Mononuclear cell (primary cell): ENCODE measurements at regions not wholly inside any gene's neighbourhood (a gene's known extent, or its start where the extent isn't known, plus 50 kb on each side); places are given as distances from the start of the nearest gene placed in this dataset.

Experiments
- H3K27me3 ChIP-seq: 2 replicates; pipeline ENCODE4 v1.6.0; 2011; ENCODE audit warnings: low read length, control low read depth; ENCODE audit not compliant: insufficient read depth
- H3K4me1 ChIP-seq: 2 replicates; pipeline ENCODE4 v1.5.1; 2011; ENCODE audit warnings: mild to moderate bottlenecking, low read length, control low read depth; ENCODE audit not compliant: insufficient read depth
- H3K4me3 ChIP-seq: 2 replicates; pipeline ENCODE4 v1.5.1; 2011; ENCODE audit warnings: mild to moderate bottlenecking, low read length, moderate library complexity
- H3K9me3 ChIP-seq: 2 replicates; pipeline ENCODE4 v1.5.1; 2011; ENCODE audit warnings: low read depth, mild to moderate bottlenecking, control low read depth, low read length

DNA sequence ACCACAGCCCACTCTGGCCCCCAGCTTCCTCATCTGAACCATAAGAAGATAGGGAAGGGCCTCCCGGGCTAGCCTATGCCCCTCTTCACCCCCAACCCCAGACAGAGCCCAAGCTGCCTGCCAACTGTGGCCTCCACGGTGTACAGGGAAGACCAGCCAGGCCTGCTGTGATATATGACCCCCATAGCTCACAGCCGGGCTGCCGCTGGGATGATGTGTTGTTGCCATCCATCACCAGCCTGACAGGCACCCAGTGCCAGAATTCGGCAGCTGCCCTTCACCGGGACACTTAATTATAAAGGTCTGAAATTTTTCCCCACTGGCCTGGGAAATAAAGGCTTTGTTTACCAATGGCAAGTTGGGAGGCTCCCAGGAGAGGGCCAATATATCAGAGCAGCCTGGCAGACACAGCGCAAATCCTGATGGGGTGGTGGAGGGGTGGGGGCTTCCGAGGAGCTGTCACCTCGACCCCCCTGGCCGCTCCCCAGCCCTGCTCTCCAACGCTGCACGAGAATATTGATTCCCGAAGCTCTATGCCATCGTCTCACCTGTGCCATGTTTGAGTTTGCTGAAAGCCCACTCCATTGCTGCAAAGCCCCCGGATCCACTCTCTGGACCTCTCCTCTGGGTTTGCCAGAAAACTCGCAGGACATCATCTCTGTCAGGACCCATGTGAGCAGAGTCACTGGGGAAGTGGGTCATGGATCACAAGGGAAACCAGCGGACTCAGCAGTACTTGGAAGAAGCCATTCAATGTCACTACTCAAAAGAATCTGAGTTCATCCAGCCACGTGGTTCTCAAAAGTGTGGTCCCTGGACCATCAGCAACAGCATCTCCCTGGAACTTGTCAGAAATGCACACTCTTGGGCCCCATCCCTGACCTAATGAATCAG is 296.9 kb downstream of the MN1 start:
- no peaks in the 10 kb centered on the region for H3K4me1 ChIP-seq
- no peak overlapping the region for H3K4me3 ChIP-seq

DNA sequence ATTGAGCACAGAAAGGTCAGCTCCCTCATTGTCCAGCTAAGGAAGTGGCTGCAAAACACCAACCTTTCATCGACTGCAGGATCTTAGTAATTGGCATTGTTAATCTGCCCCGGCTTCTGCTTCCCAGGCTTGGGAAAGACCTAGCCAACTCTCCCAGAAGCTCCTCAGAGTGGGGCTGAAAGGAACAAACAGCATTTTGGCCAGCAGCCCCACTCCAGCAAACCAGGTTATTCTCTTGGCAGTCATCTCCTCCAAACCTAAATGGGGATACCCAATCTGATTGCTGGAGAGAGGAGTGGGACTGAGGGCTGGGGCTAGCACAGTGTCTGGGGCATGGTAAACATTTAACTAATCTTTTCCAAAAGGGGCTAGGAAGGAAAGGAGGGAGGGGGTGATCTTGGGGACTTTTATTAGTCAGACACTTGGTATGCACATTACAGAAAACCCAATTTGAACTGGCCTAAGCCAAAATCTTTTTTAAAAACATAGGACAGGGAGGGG is 294.4 kb downstream of the MN1 start:
- Histone ChIP-seq H3K27me3 (no peaks in the 10 kb centered on the region), H3K4me1 (no peaks in the 10 kb centered on the region), H3K4me3 (no peak overlapping the region), H3K9me3 (no peaks in the 10 kb centered on the region)

More for the DNA sequence above, 296.9 kb downstream of the MN1 start:
- no peaks in the 10 kb centered on the region for H3K27me3 ChIP-seq
- H3K9me3 ChIP-seq: no peaks in the 10 kb centered on the region

DNA sequence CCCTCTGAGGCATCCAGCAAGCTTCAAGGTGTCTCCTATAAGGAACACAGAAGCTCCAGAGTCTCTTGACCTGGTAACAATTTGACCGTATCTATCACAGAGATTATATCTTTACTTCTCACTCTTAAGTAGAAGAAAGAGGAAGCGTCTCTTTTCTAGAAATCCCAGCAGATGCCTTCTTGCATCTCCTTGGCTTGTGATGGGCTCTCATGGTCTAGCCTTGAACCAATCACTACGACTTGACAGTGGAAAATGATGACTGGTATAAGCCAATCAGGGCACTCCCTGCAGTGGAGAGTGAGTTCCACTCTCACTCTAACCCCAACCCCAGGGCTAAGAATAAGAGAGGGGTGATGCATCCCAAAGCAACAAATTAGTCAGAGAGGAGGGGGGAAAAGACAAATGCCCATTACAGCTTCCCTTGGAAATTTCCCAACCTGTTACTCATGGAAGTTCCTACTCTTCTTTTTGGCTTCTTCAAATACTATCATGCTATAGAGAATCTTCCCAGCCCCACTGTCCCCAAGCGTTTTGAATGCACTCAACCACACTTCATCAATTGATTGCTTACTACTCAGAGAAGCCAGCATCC is 293.5 kb downstream of the MN1 start:
- Histone ChIP-seq H3K4me3 (no peak overlapping the region), H3K9me3 (no peaks in the 10 kb centered on the region), H3K4me1 (no peaks in the 10 kb centered on the region), H3K27me3 (no peaks in the 10 kb centered on the region)

DNA sequence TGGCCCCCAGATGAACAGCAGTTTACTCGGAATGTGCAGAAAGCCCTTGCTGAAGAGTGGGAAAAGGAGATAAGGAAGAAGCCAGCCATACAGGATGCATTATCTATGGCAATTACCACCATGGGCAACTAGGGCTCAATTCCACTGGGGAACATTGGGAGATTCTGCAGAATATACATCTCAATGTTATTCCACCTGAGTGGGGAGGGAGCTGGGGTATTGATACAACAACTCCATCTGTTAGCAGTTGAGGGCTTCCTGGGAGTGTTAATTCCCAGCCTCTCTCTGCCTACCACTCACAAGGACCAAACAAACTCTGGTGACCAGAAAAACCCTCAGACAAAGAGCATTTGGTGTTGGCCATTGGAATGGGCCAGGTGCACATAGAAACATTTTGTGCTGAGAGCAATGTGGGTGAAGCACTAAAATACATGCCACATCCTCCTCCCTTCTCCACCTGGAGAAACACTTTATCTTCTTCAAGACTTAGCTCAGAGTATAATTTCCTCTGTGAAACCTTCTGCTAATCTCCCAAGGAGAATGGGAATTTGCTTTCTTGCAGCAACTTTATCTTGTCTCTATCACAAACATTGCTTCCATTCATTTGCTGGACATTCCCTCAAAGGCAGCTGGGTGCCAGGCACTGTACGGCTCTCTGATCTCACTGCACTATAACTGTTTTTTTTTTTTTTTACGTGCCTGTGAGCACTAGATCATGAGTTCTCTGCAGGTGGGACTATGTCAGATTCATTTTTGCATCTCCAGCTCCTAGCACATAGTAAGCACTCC is 292.2 kb downstream of the MN1 start:
- no peaks in the 10 kb centered on the region for H3K27me3 ChIP-seq
- H3K9me3 ChIP-seq: no peaks in the 10 kb centered on the region
- H3K4me3 ChIP-seq: no peak overlapping the region
- no peaks in the 10 kb centered on the region for H3K4me1 ChIP-seq

DNA sequence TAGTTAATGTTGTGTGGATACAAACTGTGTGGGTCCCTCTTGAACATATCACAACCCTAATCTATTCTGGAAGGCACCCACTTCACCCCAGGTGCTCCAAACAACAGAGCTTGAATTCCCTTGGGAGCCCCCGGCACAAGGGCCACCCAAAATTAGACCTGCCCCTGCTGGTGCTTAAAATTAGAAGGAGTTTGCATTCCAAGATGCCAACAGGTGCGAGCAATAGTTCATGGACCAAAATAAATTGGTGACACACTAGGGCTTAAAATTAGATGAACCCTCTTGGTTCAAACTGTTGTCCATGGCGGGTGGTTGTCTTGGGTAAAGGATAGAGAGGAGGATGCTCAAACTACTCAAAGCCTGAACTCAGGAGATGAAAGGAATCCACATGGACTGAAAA is 291.5 kb downstream of the MN1 start:
- H3K4me1 ChIP-seq: no peaks in the 10 kb centered on the region
- no peaks in the 10 kb centered on the region for H3K27me3 ChIP-seq
- H3K4me3 ChIP-seq: no peak overlapping the region
- no peaks in the 10 kb centered on the region for H3K9me3 ChIP-seq

DNA sequence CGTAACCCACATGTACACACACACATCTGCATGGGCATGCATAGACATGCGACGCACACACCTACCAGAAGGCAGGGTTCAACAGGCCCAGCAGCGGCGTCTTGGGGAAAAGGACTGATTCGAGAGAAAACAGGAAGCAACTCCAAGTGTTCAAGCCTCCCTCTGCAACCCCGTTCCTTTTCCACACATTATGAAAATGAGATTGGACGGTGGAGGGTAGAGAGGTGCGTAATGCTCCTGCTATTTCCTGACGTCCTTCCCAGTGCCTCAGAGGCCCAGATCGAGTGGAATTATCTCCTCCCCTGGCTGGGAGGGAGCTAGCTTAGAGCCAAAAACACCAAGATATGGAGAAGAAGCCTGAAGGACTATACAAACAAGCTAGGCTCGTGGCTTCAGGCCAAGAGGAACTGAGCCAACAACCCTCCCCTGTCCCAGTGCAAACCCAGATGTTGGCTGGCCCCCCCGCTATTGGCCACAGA is 289.2 kb downstream of the MN1 start:
- Histone ChIP-seq H3K4me3 (no peak overlapping the region), H3K27me3 (no peaks in the 10 kb centered on the region), H3K9me3 (no peaks in the 10 kb centered on the region), H3K4me1 (no peaks in the 10 kb centered on the region)

DNA sequence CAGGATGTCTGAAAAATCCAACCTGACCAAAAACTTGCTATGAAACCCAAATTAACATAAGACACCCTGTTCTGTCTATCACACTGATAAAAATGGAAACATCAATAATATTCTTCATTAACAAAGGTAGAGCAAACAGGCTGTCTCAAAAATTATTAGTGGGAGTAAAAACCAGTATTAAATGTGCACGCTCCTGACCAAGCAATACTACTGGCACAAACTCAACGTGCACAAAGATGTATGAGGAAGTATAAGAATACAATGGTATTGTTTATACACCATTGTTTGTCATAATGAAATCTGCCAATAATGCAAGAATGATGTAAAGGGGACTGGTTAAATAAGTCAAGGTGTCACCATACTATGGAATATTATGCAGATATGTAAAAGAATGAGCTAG is 288.5 kb downstream of the MN1 start:
- no peaks in the 10 kb centered on the region for H3K4me1 ChIP-seq
- H3K9me3 ChIP-seq: no peaks in the 10 kb centered on the region
- no peak overlapping the region for H3K4me3 ChIP-seq
- H3K27me3 ChIP-seq: no peaks in the 10 kb centered on the region

DNA sequence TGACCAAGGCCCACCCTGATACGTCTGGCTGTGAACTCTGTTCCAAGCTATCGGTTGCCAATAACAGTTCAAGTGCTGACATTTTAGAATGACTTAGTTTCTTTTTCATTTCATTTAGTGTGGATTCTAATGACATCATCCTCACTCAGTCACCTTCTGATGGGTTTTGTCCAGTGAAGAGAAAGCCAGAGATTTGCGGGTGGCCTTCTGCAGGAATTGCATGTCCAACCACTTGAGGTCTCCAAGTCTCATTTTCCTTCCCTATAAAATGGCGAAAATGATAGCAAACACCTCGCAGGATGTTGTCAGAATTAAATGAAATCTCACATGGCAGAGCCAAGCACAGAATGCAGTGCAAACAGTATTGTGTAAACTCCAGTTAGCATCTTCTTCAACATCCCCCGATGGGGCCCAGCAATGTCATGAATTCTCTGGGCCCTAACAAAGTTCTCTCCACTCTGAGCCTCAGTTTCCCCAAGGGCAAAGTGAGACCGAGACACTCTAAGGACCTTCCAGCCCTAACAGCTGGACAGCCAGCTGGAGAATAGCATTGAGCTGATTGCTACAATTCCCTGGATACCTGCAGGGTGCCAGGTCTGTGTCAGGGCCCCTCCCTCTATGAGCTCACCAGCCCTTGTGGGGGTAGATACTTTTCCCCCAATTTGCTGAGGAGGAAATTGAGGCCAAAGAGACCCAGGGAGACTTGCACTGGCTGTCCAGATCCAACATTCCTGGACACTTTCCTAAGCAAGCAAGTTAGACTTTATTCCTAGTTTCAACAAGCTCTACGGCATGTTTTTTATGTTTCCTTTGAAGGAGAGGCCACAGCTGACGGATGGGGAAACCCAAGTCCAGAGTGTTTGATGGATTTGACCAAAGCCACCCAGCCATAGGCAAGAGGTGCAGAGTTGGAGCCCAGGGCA is 286.7 kb downstream of the MN1 start:
- H3K4me1 ChIP-seq: no peaks in the 10 kb centered on the region
- H3K4me3 ChIP-seq: no peak overlapping the region
- H3K27me3 ChIP-seq: no peaks in the 10 kb centered on the region

DNA sequence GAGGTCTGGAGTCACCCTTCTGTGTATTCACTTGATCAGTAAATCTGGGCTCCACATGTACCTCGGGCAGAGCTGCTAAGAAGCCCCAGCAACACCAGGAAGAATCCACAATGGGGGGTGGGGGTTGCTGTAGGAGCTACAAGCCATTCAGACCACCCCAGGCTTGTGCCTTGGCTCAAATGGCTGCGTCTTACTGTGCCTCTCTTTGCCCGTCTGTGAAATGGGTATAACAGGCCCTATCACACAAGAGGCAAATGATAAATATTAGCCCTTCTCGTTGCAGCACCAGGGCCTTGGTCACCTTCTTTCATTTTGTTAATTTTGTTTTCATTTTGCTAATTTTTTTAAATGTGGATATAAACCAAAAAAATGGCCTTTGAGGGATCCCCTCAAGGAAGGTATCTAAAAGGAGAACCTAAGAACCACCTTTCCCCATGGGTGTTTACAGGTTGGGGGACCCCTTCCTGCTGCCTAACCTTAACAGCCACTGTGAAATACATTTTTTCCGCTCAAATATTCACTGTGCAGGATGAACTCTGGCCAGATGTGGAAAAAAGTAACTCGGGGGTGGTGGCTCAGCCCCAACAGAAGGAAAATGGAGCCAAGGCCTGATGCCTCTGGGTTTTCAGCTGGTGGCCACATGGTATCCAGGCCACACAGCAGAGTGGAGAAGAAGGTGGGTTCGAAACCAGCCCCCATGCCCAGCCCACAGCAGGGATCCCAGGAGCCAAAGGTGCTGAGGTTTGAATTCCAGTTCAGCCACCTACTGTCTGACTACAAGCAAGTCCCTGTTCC is 284.0 kb downstream of the MN1 start:
- Histone ChIP-seq H3K27me3 (no peaks in the 10 kb centered on the region), H3K4me3 (no peak overlapping the region), H3K9me3 (no peaks in the 10 kb centered on the region), H3K4me1 (no peaks in the 10 kb centered on the region)

More for the DNA sequence above, 286.7 kb downstream of the MN1 start:
- no peaks in the 10 kb centered on the region for H3K9me3 ChIP-seq

DNA sequence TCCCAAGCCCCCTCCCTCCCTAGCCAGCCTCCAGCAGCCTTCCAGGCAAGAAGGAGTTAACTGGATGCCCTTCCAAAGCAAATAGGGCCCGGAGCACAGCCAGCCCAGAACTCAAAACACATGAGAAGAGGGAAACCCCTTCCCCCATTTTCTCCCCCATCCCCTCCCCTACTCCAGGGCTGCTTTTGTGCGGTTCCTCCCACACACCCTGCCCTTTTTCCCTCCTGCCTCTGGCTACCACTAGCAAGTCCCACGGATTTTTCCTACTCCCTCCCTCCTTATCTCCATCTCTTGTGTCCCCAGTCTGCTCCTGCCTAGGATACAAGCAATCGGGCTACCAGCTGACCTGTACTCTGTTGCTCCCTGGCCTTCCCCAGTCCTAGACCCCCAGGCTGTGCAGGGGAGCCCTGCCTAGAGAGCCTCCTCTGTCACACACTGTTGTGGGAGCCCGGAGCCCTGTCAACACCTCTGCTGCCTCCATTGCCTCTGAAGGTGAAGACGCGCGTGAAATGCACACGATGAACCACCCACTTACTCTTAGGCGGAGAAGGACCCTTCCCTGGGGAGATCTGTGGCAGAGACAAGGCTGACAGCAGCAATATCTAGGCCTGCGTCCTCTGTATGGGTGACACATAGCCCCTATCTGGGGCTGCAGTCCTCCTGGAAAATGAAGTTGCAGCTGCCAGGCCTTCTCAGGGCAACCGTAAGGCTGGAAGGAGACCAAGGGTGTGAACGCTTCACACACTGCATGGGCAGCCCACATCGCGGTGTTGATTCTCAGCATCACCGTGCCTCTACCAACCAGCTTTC is 282.8 kb downstream of the MN1 start:
- Histone ChIP-seq H3K27me3 (no peaks in the 10 kb centered on the region), H3K4me3 (no peak overlapping the region), H3K4me1 (no peaks in the 10 kb centered on the region), H3K9me3 (no peaks in the 10 kb centered on the region)

DNA sequence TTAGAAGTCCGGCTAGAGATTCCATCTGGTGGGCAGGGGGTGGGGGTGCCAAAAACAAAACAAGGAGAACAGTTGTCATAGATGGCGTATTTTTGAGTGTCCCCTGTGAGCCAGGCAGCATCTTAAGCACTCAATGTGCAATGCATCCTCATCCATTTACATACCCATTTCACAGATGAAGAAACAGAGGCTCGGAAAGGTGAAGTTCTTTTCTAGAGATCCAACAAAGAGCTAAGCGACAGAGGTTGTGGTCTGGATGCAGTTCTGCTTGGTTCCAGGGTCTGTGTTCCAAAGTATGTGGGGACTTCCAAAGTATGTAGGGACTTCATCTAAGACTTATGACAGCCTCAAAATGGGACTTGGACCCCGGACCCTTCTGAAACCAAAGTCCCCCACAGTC is 277.8 kb downstream of the MN1 start:
- Histone ChIP-seq H3K9me3 (no peaks in the 10 kb centered on the region), H3K4me1 (no peaks in the 10 kb centered on the region), H3K4me3 (no peak overlapping the region), H3K27me3 (no peaks in the 10 kb centered on the region)

DNA sequence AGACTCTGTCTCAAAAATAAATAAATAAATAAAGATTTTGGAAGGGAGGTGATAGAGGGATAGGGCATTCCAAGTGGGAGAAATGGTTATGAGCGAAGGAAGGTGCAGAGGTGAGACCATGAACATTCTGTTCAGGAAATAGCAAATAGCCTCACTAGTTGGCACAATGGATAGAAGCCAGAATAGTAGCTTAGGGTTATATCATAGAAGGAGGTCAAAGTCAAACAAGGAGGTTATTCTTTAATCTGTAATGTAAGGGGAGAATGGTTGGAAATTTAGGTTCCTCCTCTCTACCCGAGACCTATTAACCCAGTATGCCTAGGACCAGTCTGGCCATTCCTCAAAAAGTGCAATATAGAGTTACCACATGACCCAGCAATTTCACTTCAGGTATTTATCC is 275.8 kb downstream of the MN1 start:
- H3K27me3 ChIP-seq: no peaks in the 10 kb centered on the region
- H3K4me3 ChIP-seq: no peak overlapping the region
- H3K9me3 ChIP-seq: no peaks in the 10 kb centered on the region
- no peaks in the 10 kb centered on the region for H3K4me1 ChIP-seq

DNA sequence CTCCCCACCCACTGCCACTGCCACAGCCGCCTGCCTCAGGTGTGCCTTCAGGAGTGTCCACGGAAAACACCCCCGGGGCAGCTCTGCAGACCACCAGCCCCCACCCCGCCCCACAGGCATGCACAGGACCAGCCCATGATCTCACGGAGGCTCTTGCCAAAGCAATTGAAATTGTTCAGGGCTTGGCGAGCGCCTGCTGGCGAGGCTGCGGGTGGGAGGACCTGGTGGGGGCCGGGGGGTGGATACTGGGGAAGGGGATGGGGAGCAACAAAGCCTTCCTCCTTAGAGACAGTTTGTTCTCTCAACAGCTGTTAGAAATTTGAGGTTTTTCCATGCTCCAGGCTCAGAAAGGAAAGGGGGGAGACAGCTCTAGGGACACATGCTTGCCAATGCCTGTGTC is 274.7 kb downstream of the MN1 start:
- Histone ChIP-seq H3K9me3 (no peaks in the 10 kb centered on the region), H3K27me3 (no peaks in the 10 kb centered on the region), H3K4me3 (no peak overlapping the region), H3K4me1 (no peaks in the 10 kb centered on the region)
